T47D (cell line): ENCODE measurements at regions not wholly inside any gene's neighbourhood (a gene's known extent, or its start where the extent isn't known, plus 50 kb on each side); places are given as distances from the start of the nearest gene placed in this dataset.

Experiments used
- DNase-seq, 2 experiments: peaks; one replicate each; pipeline versions ENCODE4 v3.0.0 to v3.0.0-alpha.2; 2011 to 2012; ENCODE audit warnings: low read depth in 1 of 2, low spot score in 1 of 2
- JUND ChIP-seq: IDR thresholded peaks from 2 replicates; pipeline ENCODE4 v1.6.1; 2012; ENCODE audit warnings: low read depth
- in situ Hi-C: cut with HindIII; loops from 2 replicates; pipeline ENCODE4 v1.10.0; 2016; ENCODE audit warnings: low sequenced_read_pairs, low pct_unique_long_range_greater_than_20kb

DNA sequence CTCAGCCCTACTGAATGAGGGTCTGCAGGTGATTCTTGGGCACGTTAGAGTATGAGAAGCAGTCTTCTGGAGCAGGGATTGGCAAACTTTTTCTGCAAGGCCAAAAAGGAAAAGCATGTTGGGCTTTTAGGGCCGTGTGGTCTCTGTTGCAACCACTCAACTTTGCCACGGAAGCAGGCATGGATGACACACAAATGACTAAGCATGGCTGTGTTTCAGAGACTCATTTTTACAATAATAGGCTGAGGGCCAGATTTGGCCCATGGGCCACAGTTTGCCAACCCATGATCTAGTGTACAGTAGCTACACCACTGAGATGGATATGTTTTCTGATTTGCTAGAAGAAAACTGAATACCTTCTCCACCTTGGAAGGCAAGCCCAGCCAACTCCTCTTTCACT is 66.1 kb upstream of the PRICKLE2 start:
- no peak for TF ChIP-seq JUND
- in situ Hi-C loops, result no loop called here
- DNase-seq, result no peak

DNA sequence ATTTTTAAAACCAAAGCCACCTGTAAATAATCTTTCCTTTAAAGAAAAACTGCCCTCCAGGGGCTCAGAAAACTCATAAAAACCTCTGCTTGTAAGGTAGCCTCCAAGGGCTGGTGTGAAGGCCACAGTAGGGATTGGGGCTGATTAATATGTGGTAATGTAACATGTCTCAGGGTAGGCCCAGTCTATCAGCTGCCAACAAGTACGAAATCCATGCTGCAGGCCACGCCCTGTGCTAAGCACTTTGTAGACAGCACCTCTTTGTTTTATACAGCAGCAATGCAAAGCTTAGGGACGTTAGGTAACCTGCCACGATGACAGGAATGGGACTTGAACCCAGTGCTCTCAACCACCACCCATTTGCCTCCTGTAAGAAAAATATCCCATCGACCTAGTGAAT is 65.6 kb upstream of the PRICKLE2 start:
- no peak for DNase-seq
- in situ Hi-C loops, result no loop called here
- TF ChIP-seq JUND, result no peak

DNA sequence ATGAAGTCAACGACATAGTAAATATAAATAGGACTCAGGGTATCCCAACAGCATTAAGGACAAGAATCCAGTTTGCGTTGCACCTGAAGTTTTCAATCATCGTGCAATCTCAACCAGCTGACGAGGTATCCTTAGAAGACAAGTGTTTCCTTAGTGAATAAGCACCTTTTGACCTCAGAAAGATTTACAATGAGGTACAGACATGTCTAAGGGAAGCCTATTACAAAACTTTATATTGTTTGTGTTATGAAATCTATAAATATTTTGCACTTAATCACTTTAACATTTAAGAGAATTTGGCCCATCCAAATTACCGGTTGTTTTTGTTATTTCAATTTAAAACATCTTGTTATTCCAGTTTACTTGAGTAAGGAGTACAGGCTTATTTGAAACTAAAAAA is 64.9 kb upstream of the PRICKLE2 start:
- no peak for DNase-seq
- TF ChIP-seq JUND, result no peak
- in situ Hi-C loops, result no loop called here

DNA sequence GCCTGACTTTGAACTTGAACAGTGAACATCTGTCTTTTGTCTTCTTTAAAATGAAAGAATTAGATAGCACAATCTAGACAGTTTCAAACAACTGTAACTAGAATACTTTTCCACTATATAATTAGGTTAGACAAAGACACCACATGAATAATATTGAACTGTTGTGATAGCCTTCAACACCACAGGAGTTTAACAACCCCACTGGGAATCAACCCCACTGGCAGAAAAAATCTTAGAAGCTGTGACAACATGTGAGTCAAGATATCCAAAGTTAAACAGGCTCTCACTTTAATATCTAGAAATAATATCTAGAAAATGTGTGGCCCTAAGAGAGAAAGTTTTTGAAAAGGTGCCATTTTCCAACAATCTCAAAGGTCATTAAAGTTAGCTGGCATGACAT is 64.4 kb upstream of the PRICKLE2 start:
- TF ChIP-seq JUND, result no peak
- in situ Hi-C loops, result no loop called here
- no peak for DNase-seq

DNA sequence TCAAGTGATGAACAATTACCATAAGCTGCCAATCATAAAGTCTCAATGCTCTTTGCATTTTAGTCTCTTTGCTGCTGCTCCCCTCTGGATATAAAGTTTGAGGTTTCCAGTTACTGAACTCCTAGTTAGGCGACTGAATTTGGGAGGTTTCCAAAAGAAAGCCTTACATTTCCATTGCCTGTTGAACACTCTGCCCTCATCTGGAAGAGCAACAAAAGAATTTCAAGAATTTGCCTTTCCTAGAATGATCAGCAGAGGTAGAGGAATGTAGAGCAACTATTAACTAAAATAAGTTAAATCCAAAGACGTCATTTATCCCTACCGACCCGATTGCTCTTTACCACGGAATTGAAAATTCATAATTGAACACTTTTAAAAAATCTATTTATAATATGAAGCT is 53.4 kb upstream of the PRICKLE2 start:
- TF ChIP-seq JUND, result no peak
- no peak for DNase-seq
- in situ Hi-C loops, result no loop called here

GRCh38 chr3:64276131-64276530 is 50.9 kb upstream of the PRICKLE2 start:
- in situ Hi-C loops, result no loop called here
- DNase-seq, result no peak
- no peak for TF ChIP-seq JUND
